K562 (cell line): ENCODE measurements at regions not wholly inside any gene's neighbourhood (a gene's known extent, or its start where the extent isn't known, plus 50 kb on each side); places are given as distances from the start of the nearest gene placed in this dataset.
A peak's percentile ranks its signal among the peaks of the same experiment; 100 is the strongest.

Source experiments
- ARHGAP35 ChIP-seq: fragments of 450-650 bp; IDR thresholded peaks from 2 replicates; pipeline ENCODE4 v1.6.1; 2018; ENCODE audit not compliant: partially characterized antibody
- ATF3 ChIP-seq, 2 experiments: fragments of 450-650 bp in 1 of 2; sonication (generic) in 1 of 2; formaldehyde crosslinking in 1 of 2; IDR thresholded peaks in 1 of 2; conservative IDR thresholded peaks in 1 of 2; 2 replicates each; pipeline versions ENCODE4 v1.6.1 to v1.8.1; 2016 to 2023; ENCODE audit warnings: mild to moderate bottlenecking in 2 of 2, moderate library complexity in 2 of 2, inconsistent platforms in 1 of 2, missing genetic modification reagents in 1 of 2
- CREB3L1 ChIP-seq: fragments of 450-650 bp; IDR thresholded peaks from 2 replicates; pipeline ENCODE4 v1.6.1; 2014; ENCODE audit warnings: low read depth, mild to moderate bottlenecking, moderate library complexity, borderline replicate concordance
- FOXP4 ChIP-seq: sonication (generic); formaldehyde crosslinking; IDR thresholded peaks from 2 replicates; pipeline ENCODE4 v1.8.0; 2022; ENCODE audit warnings: mild to moderate bottlenecking, missing genetic modification reagents, borderline replicate concordance
- ID3 ChIP-seq, 2 experiments: fragments of 250-450 bp in 1 of 2; fragments of 450-650 bp in 1 of 2; sonication (Bioruptor Pico) in 1 of 2; IDR thresholded peaks; 2 replicates each; pipeline versions ENCODE4 v1.6.1 to v1.8.0; 2016 to 2021; ENCODE audit warnings: mild to moderate bottlenecking in 2 of 2, moderate library complexity in 2 of 2, missing compliant biosample characterization in 1 of 2, missing genetic modification characterization in 1 of 2
- IFI16 ChIP-seq: fragments of 250-450 bp; sonication (Bioruptor Pico); IDR thresholded peaks from 2 replicates; pipeline ENCODE4 v2.1.2; 2022; ENCODE audit warnings: mild to moderate bottlenecking, inconsistent platforms
- KDM2B ChIP-seq: fragments of 250-450 bp; sonication (Bioruptor Pico); IDR thresholded peaks from 2 replicates; pipeline ENCODE4 v1.8.0; 2021; ENCODE audit warnings: mild to moderate bottlenecking, moderate library complexity
- MAZ ChIP-seq, 2 experiments: fragments of 450-650 bp in 1 of 2; sonication (generic) in 1 of 2; formaldehyde crosslinking; IDR thresholded peaks in 1 of 2; conservative IDR thresholded peaks in 1 of 2; 2 replicates each; pipeline versions ENCODE4 v1.4.0 to v1.5.0; 2020; ENCODE audit warnings: mild to moderate bottlenecking in 1 of 2, missing genetic modification reagents in 1 of 2
- MCM3 ChIP-seq: fragments of 450-650 bp; IDR thresholded peaks from 2 replicates; pipeline ENCODE4 v1.6.1; 2016
- MYBL2 ChIP-seq, 2 experiments: fragments of 450-650 bp in 1 of 2; sonication (generic) in 1 of 2; formaldehyde crosslinking in 1 of 2; IDR thresholded peaks; 2 replicates each; pipeline versions ENCODE4 v1.6.1 to v1.8.1; 2017 to 2022; ENCODE audit warnings: borderline replicate concordance in 1 of 2, inconsistent platforms in 1 of 2, low read depth in 1 of 2, mild to moderate bottlenecking in 1 of 2, missing genetic modification reagents in 1 of 2, moderate library complexity in 1 of 2
- NRF1 ChIP-seq, 2 experiments: fragments of 450-650 bp; IDR thresholded peaks in 1 of 2; conservative IDR thresholded peaks in 1 of 2; 2 replicates each; pipeline ENCODE4 v1.6.1; 2014; ENCODE audit warnings: mild to moderate bottlenecking in 2 of 2
- NUFIP1 ChIP-seq: fragments of 450-650 bp; IDR thresholded peaks from 2 replicates; pipeline ENCODE4 v1.6.1; 2018; ENCODE audit not compliant: partially characterized antibody
- PHB ChIP-seq: fragments of 250-450 bp; sonication (Bioruptor Pico); IDR thresholded peaks from 2 replicates; pipeline ENCODE4 v1.5.0; 2021
- POLR3G ChIP-seq: IDR thresholded peaks from 2 replicates; pipeline ENCODE4 v1.6.1; 2011; ENCODE audit not compliant: insufficient read length, insufficient replicate concordance; ENCODE audit errors: extremely low read depth
- SIN3A ChIP-seq, 2 experiments: fragments of 150-350 bp in 1 of 2; IDR thresholded peaks; 2 replicates each; pipeline ENCODE4 v1.6.1; 2011 to 2016; ENCODE audit warnings: borderline replicate concordance in 2 of 2, low read depth in 2 of 2, low read length in 2 of 2, mild to moderate bottlenecking in 2 of 2, moderate library complexity in 2 of 2; ENCODE audit not compliant: control insufficient read depth in 1 of 2
- SMARCA4 ChIP-seq: fragments of 450-650 bp; IDR thresholded peaks from 2 replicates; pipeline ENCODE4 v1.6.1; 2016
- TCF3 ChIP-seq: sonication (generic); formaldehyde crosslinking; IDR thresholded peaks from 2 replicates; pipeline ENCODE4 v1.4.0; 2020; ENCODE audit warnings: mild to moderate bottlenecking, missing genetic modification reagents
- ZNF134 ChIP-seq: fragments of 250-450 bp; sonication (Bioruptor Pico); conservative IDR thresholded peaks from 2 replicates; pipeline ENCODE4 v1.4.0; 2020
- ZNF277 ChIP-seq: fragments of 250-450 bp; sonication (Bioruptor Pico); IDR thresholded peaks from 2 replicates; pipeline ENCODE4 v1.8.0; 2022; ENCODE audit warnings: inconsistent platforms, mild to moderate bottlenecking, moderate library complexity, borderline replicate concordance
- ZNF76 ChIP-seq: fragments of 250-450 bp; sonication (Bioruptor Pico); IDR thresholded peaks from 2 replicates; pipeline ENCODE4 v1.4.0; 2020; ENCODE audit warnings: mild to moderate bottlenecking, moderate library complexity, borderline replicate concordance
- ZNF830 ChIP-seq: fragments of 250-450 bp; sonication (Bioruptor Pico); IDR thresholded peaks from 2 replicates; pipeline ENCODE4 v1.5.0; 2021; ENCODE audit warnings: mild to moderate bottlenecking

- TF ChIP-seq ZNF277 (CRISPR knock-in tag) (0 out of 2 replicates have a peak, but pooled peaks have one; percentile 13), CREB3L1 (no peak), ZNF134 (CRISPR knock-in tag) (no peak), NUFIP1 (no peak), TCF3 (CRISPR knock-in tag) (peak; percentile 53), ZNF830 (CRISPR knock-in tag) (no peak), KDM2B (CRISPR knock-in tag) (no peak), POLR3G (no peak), ATF3 (IDR thresholded peaks at IDR 0.05) (peak; percentile 96), ATF3 (CRISPR knock-in tag; conservative IDR thresholded peaks at IDR 0.05) (peak; percentile 91), MYBL2 (IDR thresholded peaks at IDR 0.05; ENCODE audit: low read depth) (no peak), MYBL2 (CRISPR knock-in tag; IDR thresholded peaks at IDR 0.05; ENCODE audit: borderline replicate concordance) (no peak), SMARCA4 (peak; percentile 97), MAZ (CRISPR knock-in tag; conservative IDR thresholded peaks at IDR 0.05 in 1 of 2, IDR thresholded peaks at IDR 0.05 in 1 of 2) (no peak; a peak in 1 of 4 replicates), NRF1 (conservative IDR thresholded peaks at IDR 0.05 in 1 of 2, IDR thresholded peaks at IDR 0.05 in 1 of 2) (no peak), MCM3 (no peak), ARHGAP35 (no peak), PHB (no peak), FOXP4 (CRISPR knock-in tag) (no peak), IFI16 (CRISPR knock-in tag) (no peak), SIN3A (IDR thresholded peaks at IDR 0.05; ENCODE audit: borderline replicate concordance in 2 of 2, control insufficient read depth in 1 of 2, low read depth in 2 of 2, low read length in 2 of 2) (no peak), ZNF76 (CRISPR knock-in tag) (no peak), ID3 (CRISPR knock-in tag; IDR thresholded peaks at IDR 0.05) (no peak), ID3 (tag; IDR thresholded peaks at IDR 0.05) (0 out of 2 replicates have a peak, but pooled peaks have one; percentile 35)
Measured at GRCh38 chr2:171225302-171225980, 64.7 kb upstream of the TLK1 start (continued).
